ENCODE measurements at regions not wholly inside any gene's neighbourhood (a gene's known extent, or its start where the extent isn't known, plus 50 kb on each side); places are given as distances from the start of the nearest gene placed in this dataset.

GRCh38 chr14:30373053-30373452 is 185.9 kb upstream of the G2E3 start:
- TF ChIP-seq CTCF (IDR thresholded peaks at IDR 0.05; ENCODE audit: low read depth, low read length) = no peak
- no peak overlapping the region for H3K4me3 ChIP-seq (ENCODE audit: low read depth, low read length)
- in situ Hi-C loops (cut with HindIII; ENCODE audit: low sequenced_read_pairs) = no loop called here

DNA sequence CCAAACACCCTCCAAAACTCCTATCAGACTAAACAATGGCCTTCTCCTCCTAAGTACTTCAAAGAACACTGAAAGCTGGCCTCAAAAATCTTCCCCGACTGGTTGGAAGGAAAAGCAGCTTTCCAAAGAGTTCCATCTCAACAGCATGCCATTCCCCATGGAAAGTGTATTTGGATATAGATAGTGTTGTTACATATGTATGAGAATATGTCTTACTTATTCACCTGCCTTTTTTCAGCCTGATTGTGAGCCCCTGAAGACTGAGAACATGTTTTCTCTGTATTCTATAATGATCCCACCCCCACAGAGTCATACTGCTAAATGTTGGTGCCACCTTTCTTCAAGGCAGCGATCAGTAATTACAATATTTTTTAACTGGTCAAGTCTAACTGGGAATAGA is 185.4 kb upstream of the G2E3 start:
- in situ Hi-C loops (cut with HindIII; ENCODE audit: low sequenced_read_pairs) = no loop called here
- no peak for DNase-seq (ENCODE audit: low read depth, low spot score)
- no peak overlapping the region for H3K4me3 ChIP-seq (ENCODE audit: low read depth, low read length)
- no peak for TF ChIP-seq CTCF (IDR thresholded peaks at IDR 0.05; ENCODE audit: low read depth, low read length)

More at GRCh38 chr14:30373053-30373452, 185.9 kb upstream of the G2E3 start:
- no peak for DNase-seq (ENCODE audit: low read depth, low spot score)

DNA sequence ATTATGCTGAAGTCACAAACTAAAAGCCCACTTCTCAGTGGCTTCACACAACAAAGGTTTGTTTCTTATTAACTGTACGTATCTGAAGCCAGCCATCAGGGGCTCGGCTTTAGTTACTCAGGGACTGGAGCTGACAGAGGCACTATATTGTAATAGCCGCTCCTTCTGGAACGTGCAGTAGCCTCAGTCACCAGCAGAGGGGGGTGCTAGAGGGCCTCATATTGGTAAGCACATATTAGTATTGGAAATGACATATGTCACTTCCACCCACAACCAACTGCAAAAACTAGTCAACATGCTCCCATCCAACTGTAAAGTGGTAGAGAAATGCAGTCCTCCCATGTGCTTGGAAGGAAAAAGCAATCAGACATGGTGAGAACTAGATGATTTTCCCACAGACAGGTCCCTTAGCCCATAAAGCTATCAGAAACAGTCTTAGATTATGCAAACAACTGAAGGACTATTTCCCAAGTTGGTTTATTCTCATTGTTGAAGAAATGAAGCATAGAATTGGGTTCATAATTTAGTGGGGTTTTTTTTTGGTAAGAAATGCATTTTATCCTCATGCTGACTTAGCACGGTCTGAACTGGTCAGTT is 183.6 kb upstream of the G2E3 start:
- peak; percentile 94 for TF ChIP-seq CTCF (IDR thresholded peaks at IDR 0.05; ENCODE audit: low read depth, low read length)
- DNase-seq (ENCODE audit: low read depth, low spot score) = peak; percentile 50
- no peak overlapping the region for H3K4me3 ChIP-seq (ENCODE audit: low read depth, low read length)
- in situ Hi-C loops (cut with HindIII; ENCODE audit: low sequenced_read_pairs) = no loop called here

GRCh38 chr14:30381861-30382480 is 177.0 kb upstream of the G2E3 start:
- no peak for TF ChIP-seq CTCF (IDR thresholded peaks at IDR 0.05; ENCODE audit: low read depth, low read length)
- in situ Hi-C loops (cut with HindIII; ENCODE audit: low sequenced_read_pairs) = no loop called here
- DNase-seq (ENCODE audit: low read depth, low spot score) = no peak

GRCh38 chr14:30385925-30386324 is 173.0 kb upstream of the G2E3 start:
- H3K4me3 ChIP-seq (ENCODE audit: low read depth, low read length) = no peak overlapping the region
- DNase-seq (ENCODE audit: low read depth, low spot score) = no peak
- no peak for TF ChIP-seq CTCF (IDR thresholded peaks at IDR 0.05; ENCODE audit: low read depth, low read length)
- in situ Hi-C loops (cut with HindIII; ENCODE audit: low sequenced_read_pairs) = no loop called here

More at GRCh38 chr14:30381861-30382480, 177.0 kb upstream of the G2E3 start:
- no peak overlapping the region for H3K4me3 ChIP-seq (ENCODE audit: low read depth, low read length)

DNA sequence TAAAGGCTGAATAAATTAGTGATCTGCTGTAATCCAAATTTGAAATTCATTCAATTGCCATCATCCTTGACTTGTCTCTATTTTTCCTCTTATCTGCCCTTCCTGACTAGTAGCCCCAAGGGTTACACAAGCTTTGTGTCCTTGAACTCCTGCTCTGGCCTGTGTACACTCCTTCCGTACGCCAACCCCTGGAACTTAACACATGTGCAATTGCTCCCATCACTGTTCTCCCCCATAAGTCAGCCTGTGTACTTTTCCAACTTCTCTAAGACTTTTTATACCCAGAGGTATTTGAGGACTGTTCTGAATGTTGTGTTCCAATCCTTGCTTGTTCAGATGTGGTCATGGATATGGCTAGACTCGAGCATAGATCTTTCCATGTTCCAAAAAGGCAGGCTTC is 171.1 kb upstream of the G2E3 start:
- no peak for TF ChIP-seq CTCF (IDR thresholded peaks at IDR 0.05; ENCODE audit: low read depth, low read length)
- H3K4me3 ChIP-seq (ENCODE audit: low read depth, low read length) = no peak overlapping the region
- no peak for DNase-seq (ENCODE audit: low read depth, low spot score)
- in situ Hi-C loops (cut with HindIII; ENCODE audit: low sequenced_read_pairs) = no loop called here

Data from astrocyte of the spinal cord (primary cell).